ENCODE measurements at regions not wholly inside any gene's neighbourhood (a gene's known extent, or its start where the extent isn't known, plus 50 kb on each side); places are given as distances from the start of the nearest gene placed in this dataset.

DNA sequence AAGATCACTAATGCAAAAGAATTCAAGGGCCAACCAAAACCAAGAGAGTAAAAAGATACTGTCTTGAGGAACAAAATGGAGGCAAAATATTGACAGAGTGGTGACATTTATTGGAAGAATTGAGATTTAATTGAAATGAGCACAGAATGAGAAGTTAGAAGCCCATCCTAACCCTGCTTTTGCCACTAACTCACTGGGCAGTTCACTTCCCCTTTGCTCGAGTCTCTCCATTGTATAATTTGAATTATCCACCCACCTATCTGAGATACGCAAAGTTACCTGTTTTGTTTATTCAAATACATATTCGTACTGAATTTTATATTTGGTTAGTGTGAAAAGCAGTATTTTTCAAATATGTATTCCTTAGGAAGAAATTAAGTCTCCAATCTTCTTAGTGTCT, 204.5 kb upstream of the PRDM1 start:
- H3K4me3 ChIP-seq: no peak overlapping the region
- no peaks in the 10 kb centered on the region for H3K27me3 ChIP-seq (ENCODE audit: control insufficient read depth in 3 of 3, insufficient read depth in 3 of 3, low read length in 2 of 3)
- DNase-seq (no peak), ATAC-seq (ENCODE audit: insufficient read depth, low FRiP score) (no peak)
- H3K36me3 ChIP-seq (ENCODE audit: control insufficient read depth in 4 of 4, insufficient read depth in 4 of 4, low read length in 4 of 4): no peaks in the 10 kb centered on the region
- no peak overlapping the region for H3K27ac ChIP-seq (ENCODE audit: low read depth in 1 of 2, low read length in 1 of 2)
- H3K4me1 ChIP-seq (ENCODE audit: control insufficient read depth in 5 of 5, insufficient read depth in 5 of 5, low read length in 5 of 5): peaks cover 0 to 2% (median 0%) of the 10 kb centered on the region in 5 donors
- H3K9ac ChIP-seq (ENCODE audit: insufficient read depth in 1 of 2, low read length in 2 of 2): no peak overlapping the region
- TF ChIP-seq, protein P1, sequence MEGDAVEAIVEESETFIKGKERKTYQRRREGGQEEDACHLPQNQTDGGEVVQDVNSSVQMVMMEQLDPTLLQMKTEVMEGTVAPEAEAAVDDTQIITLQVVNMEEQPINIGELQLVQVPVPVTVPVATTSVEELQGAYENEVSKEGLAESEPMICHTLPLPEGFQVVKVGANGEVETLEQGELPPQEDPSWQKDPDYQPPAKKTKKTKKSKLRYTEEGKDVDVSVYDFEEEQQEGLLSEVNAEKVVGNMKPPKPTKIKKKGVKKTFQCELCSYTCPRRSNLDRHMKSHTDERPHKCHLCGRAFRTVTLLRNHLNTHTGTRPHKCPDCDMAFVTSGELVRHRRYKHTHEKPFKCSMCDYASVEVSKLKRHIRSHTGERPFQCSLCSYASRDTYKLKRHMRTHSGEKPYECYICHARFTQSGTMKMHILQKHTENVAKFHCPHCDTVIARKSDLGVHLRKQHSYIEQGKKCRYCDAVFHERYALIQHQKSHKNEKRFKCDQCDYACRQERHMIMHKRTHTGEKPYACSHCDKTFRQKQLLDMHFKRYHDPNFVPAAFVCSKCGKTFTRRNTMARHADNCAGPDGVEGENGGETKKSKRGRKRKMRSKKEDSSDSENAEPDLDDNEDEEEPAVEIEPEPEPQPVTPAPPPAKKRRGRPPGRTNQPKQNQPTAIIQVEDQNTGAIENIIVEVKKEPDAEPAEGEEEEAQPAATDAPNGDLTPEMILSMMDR (IDR thresholded peaks at IDR 0.05; ENCODE audit: control extremely low read depth, extremely low read depth): no peak
- WGBS, 2 donors: 74 to 87% methylated on average over 3 of the region's 3 CpGs
- peaks cover 0 to under 1% (median 0%) of the 10 kb centered on the region in 4 donors for H3K9me3 ChIP-seq (ENCODE audit: control insufficient read depth in 4 of 4, insufficient read depth in 3 of 4, low read length in 3 of 4)

DNA sequence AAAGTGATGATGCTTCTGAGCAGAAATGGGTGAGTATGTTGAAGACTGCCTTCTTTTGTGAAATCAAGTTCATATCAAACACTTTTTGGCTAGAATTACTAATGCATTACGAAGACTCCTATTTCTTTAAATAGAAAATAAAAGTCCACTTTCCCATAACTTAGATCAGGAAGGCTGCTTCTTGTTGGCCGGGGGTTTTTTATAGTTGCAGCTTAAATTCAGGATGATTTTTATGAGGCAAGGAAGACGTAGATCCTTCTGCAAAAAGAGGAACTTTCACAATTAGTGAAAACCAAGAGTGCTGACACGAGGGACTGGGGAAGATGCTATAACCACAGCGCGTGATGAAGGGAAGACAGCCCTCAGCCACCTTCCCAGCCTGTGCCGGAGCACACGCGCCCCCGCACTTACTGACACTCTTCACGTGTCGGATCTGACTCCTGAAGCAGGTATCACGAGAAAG, 206.1 kb upstream of the PRDM1 start:
- H3K9me3 ChIP-seq (ENCODE audit: control insufficient read depth in 4 of 4, insufficient read depth in 3 of 4, low read length in 3 of 4): peaks cover 0 to 2% (median 0%) of the 10 kb centered on the region in 4 donors
- 55 to 58% methylated on average over 13 of the region's 13 CpGs for WGBS, 2 donors
- H3K27ac ChIP-seq (ENCODE audit: low read depth in 1 of 2, low read length in 1 of 2): no peak overlapping the region
- DNase-seq: no peak
- ATAC-seq (ENCODE audit: insufficient read depth, low FRiP score): peak; percentile 27
- TF ChIP-seq, protein P1 (IDR thresholded peaks at IDR 0.05; ENCODE audit: control extremely low read depth, extremely low read depth): no peak
- no peak overlapping the region for H3K4me3 ChIP-seq
- H3K9ac ChIP-seq (ENCODE audit: insufficient read depth in 1 of 2, low read length in 2 of 2): no peak overlapping the region
- peaks cover 0 to 8% (median 0%) of the 10 kb centered on the region in 5 donors for H3K4me1 ChIP-seq (ENCODE audit: control insufficient read depth in 5 of 5, insufficient read depth in 5 of 5, low read length in 5 of 5)
- no peaks in the 10 kb centered on the region for H3K36me3 ChIP-seq (ENCODE audit: control insufficient read depth in 4 of 4, insufficient read depth in 4 of 4, low read length in 4 of 4)
- no peaks in the 10 kb centered on the region for H3K27me3 ChIP-seq (ENCODE audit: control insufficient read depth in 3 of 3, insufficient read depth in 3 of 3, low read length in 2 of 3)

DNA sequence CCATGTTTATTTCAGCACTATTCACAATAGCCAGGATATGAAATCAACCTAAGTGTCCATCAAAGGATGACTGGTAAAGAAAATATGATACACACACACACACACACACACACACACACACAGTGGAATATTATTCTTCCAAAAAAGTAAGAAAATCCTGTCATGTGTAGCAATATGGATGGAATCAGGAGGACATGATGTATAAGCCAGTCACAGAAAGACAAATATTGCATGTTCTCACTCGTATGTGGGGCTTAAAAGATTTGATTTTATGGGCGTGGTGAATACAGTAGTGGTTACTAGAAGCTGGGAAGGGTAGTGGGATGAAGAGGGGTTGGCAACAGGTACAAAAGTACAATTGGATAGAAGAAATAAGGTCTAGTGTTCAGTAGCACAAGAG, 207.0 kb upstream of the PRDM1 start:
- ATAC-seq (ENCODE audit: insufficient read depth, low FRiP score) (no peak), DNase-seq (no peak)
- Histone ChIP-seq H3K27ac (ENCODE audit: low read depth in 1 of 2, low read length in 1 of 2) (no peak overlapping the region), H3K9ac (ENCODE audit: insufficient read depth in 1 of 2, low read length in 2 of 2) (no peak overlapping the region), H3K27me3 (ENCODE audit: control insufficient read depth in 3 of 3, insufficient read depth in 3 of 3, low read length in 2 of 3) (no peaks in the 10 kb centered on the region), H3K4me3 (no peak overlapping the region), H3K36me3 (ENCODE audit: control insufficient read depth in 4 of 4, insufficient read depth in 4 of 4, low read length in 4 of 4) (no peaks in the 10 kb centered on the region), H3K4me1 (ENCODE audit: control insufficient read depth in 5 of 5, insufficient read depth in 5 of 5, low read length in 5 of 5) (peaks cover 0 to 9% (median 0%) of the 10 kb centered on the region in 5 donors), H3K9me3 (ENCODE audit: control insufficient read depth in 4 of 4, insufficient read depth in 3 of 4, low read length in 3 of 4) (peaks cover 0 to 2% (median 0%) of the 10 kb centered on the region in 4 donors)
- 86 to 95% methylated on average over 2 of the region's 2 CpGs for WGBS, 2 donors
- TF ChIP-seq, protein P1 (IDR thresholded peaks at IDR 0.05; ENCODE audit: control extremely low read depth, extremely low read depth): no peak
